Posterior vena cava (tissue), 2 donors: ENCODE measurements at regions not wholly inside any gene's neighbourhood (a gene's known extent, or its start where the extent isn't known, plus 50 kb on each side); places are given as distances from the start of the nearest gene placed in this dataset.
"Not testable (repeated sequence)": the region's sequence is repeated elsewhere in the genome, so short reads cannot be mapped to it uniquely, and the experiment has no call there.

Source experiments
- DNase-seq: peaks from one replicate; pipeline ENCODE4 v3.0.0-alpha.2; 2020; ENCODE audit warnings: low spot score
- intact Hi-C, 2 donors: fragments of 100-400 bp; cut with DNase I; formaldehyde crosslinking; loops; one replicate each; pipeline versions ENCODE4 v1.14.1 to v1.14.2; 2022 to 2023
- donor health status: DM: yes; HTN: yes; CAD: no.
- donor health status: DM: yes; HTN: yes; CAD: no.

DNA sequence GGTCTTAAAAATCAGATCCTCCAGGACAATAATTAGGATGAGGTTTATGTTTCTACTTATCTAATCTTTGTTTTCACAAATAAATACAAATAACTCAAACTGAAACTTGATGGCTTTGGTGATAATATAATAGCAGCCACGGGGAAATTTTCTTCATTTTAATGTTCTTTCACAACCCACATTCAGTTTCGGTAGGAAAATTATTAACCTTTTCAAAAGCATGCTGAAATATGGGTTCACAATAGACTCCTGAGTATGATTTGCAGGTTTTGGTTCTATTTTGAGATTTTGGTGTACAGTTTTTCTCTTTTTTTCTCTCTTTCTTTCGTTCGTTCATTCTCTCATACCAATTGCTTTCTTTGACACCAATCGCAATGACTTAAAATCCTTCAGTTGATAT, 233.9 kb upstream of the PLGLB2 start:
- DNase-seq, intact Hi-C loops: not testable (repeated sequence)

- DNase-seq, intact Hi-C loops: not testable (repeated sequence)
Measured at GRCh38 chr2:87514515-87514914, 233.4 kb upstream of the PLGLB2 start.

DNA sequence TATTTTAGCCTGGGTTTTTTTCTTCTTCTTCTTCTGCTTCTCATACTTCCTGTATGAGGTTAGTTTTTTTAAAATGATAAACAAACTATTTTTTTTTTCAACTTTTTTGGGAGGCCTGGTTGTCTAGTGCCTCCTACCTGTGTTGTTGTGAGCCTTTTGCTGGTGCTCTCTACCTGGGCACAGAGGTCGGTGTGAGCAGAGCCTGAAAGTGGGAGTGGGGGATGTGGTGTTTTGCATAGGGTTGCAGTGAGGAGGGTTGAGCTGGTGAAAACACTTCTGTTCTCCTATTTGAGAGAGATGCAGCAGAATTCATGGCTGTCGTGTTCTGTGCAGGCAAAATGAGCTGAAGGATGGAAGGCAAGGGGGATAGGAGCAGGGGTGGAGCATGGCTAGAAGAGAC, 232.7 kb upstream of the PLGLB2 start:
- intact Hi-C loops, DNase-seq: not testable (repeated sequence)

GRCh38 chr2:87515875-87516274, 232.0 kb upstream of the PLGLB2 start:
- DNase-seq, intact Hi-C loops: not testable (repeated sequence)

GRCh38 chr2:87516369-87516967, 231.4 kb upstream of the PLGLB2 start:
- intact Hi-C loops, DNase-seq: not testable (repeated sequence)

GRCh38 chr2:87517438-87517837, 230.4 kb upstream of the PLGLB2 start:
- intact Hi-C loops, DNase-seq: not testable (repeated sequence)

DNA sequence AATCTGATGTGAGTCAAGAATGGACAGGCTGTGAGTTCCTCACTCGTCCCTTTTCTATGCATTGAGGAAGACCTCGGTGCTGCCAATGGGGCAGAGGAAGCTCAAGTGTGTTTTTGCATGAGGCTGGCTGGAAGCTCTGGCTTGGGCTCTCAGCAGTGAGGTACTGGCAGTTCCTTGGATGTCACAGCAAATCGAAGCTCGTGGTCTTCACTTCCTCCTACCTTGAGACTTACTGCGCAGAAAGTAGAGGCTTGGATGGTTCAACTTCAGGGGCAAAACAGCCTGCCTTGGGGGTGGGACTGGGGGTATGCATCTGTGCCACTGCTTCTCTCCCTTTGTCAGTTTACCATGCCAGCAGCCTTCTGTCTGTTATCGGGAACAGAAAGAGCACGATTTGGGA, 229.8 kb upstream of the PLGLB2 start:
- intact Hi-C loops, DNase-seq: not testable (repeated sequence)

- intact Hi-C loops, DNase-seq: not testable (repeated sequence)
Measured at GRCh38 chr2:87518547-87518946, 229.3 kb upstream of the PLGLB2 start.

DNA sequence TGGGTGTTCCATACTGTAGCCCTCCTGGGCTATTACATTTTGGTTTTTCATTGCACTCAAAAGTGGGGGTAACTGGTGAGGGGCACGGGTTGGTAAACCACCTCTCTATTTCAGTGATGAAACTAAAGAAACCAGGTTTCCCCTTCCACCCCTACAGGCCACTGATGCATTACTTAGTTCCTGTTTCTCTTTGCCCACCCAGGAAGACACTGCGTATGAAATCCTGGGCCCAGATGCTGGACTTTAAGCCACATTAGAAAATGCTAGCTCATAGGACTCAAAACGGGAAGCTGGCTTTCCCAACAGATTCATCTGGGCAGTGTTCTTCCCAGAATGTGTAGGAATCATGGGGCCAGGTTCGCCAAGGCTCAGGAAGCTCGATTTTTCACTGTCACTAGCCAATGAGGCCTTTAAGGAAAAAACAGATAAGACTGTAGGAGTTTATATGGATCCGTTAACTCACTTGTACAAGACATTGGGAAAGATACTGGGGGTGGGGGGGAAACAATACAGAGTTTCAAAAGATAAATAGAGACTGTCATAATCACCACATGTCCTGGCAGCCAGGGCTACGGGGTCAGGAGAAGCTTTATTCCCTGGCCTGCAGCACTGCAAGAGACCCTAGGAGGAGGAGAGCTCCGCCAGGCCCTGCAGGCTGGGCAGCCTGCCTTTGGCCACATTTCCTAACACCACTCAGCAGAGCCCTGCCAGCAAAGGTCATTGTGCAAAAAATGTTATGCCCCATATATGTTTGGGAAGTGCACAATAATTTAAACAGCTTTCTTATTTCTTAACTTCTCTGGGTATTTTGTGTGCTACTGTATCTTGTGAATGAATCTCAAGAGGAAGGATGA, 228.5 kb upstream of the PLGLB2 start:
- DNase-seq, intact Hi-C loops: not testable (repeated sequence)

DNA sequence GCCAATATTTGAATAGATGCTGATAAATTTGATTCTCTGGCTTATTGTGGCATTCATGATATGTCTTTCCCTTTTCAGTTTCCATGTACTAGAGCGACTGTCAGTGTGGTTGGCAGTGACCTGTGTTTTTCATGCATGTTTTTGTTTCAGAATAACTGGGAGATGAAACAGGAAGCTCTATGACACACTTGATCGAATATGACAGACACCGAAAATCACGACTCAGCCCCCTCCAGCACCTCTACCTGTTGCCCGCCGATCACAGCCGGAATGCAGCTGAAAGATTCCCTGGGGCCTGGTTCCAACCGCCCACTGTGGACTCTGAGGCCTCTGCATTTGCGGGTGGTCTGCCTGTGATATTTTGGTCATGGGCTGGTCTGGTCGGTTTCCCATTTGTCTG, 226.8 kb upstream of the PLGLB2 start:
- intact Hi-C loops, DNase-seq: not testable (repeated sequence)

GRCh38 chr2:87521489-87521888, 226.4 kb upstream of the PLGLB2 start:
- DNase-seq, intact Hi-C loops: not testable (repeated sequence)

DNA sequence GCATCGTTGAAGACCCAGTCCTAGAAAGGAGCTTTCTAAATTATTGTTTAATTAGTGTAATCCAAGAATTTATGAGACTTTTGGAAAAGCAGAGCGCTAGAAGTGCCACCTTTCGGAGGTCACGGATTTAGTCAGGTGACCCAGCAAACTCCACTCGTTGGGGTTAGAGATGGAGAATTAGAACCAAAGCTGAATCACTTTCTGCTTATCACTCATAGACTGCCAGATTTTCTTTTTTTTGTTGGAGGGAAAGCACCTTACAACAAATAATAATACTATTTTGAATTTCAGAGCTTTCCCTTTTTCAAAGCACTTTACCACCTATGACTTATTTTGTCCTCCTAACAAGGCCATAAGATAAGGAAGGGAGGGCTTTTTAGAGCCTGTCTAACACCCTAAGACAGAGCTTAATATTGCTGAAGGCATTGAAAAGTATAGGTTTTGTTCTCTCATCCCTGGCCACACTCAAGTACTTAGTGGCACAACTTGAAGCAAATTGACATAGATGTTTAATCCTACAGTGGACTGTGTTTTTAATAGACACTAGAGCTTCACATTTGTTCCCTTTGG, 223.2 kb upstream of the PLGLB2 start:
- intact Hi-C loops, result not testable (repeated sequence)

DNA sequence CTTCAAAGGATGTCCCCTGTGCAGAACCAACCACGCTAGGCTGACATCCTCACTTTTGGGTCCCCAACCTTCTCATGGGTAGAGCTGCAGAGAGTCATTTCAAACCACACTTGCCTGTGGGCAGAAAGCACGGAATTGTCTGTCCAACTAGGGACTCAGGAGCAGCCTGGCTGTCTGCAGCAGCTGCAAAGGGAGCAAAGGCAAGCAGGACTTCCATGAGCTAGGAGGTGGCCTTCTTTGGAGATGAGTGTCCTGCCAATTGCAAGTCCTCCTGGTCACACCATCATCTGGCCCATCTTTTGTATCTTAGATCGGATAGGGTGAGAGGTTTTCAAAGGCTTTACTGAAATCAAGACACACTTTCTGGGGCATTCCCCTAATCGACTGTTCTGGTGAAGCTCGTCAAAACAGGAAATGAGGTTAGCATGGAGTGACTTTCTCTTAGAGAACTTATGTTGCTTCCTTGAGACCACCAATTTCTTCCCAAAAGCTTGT, 222.3 kb upstream of the PLGLB2 start:
- intact Hi-C loops, DNase-seq: not testable (repeated sequence)

More for the DNA sequence above, 223.2 kb upstream of the PLGLB2 start:
- DNase-seq, result not testable (repeated sequence)

DNA sequence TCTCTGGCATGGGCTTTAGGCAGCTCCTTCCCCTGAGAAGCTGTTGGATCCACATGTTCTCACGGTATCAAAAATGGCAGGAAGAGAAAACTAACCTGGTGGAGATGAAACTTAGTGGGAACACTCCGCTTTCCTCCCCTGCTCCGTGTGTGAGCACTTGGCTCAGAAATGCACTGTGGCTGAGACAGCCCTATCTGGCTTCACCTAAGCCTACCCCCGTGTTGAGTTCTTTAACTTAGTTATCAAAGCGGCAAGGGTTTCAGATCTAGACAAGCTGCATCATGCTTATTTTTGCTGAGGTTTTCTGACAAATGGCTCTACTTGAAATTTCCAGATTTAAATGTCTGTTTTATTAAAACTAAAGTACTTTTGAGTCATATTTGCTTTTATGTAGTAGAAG, 221.6 kb upstream of the PLGLB2 start:
- DNase-seq, intact Hi-C loops: not testable (repeated sequence)

GRCh38 chr2:87531968-87532715, 215.7 kb upstream of the PLGLB2 start:
- intact Hi-C loops, result not testable (repeated sequence)

DNA sequence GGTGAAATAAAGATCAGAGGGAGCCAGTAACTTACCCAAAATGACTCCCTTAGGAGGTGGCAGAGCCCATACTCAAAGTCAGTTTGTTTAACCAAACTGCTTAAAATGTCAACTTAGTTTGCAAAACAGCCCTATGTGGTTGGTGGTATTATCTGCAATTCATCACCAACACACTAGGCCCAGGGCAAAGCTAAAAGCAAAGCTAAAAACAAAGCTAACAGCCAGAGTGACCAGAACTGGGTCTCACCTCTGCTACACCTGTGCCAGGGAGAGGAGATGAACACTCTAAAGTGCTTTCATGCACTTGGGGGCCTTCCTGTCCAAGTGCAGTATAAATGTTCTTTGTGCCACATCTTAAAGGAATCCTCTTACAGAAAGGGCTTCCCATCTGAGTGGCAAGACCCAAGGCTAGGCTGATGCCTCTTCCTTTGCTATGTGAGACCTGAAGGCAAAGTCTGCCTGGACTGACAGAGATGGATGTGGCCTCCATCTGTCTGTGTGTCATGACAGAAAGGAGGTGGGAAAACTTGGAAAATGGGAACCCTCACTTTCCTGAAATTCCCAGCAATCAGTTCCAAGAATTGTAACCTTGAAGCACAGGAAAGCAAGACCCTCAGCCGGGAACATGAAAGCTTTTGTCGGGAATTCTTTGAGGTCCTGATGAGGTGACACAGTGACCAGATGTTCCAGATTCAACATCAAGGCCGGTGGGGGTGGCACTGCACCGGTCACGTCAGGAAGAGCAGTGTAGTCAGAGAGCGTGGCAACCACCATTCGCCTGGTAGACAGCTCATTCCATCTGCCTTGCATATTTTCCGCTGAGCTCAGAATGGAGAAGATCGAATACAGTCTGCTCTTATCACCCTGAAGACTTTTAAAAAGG, 214.3 kb upstream of the PLGLB2 start:
- DNase-seq, intact Hi-C loops: not testable (repeated sequence)

More at GRCh38 chr2:87531968-87532715, 215.7 kb upstream of the PLGLB2 start:
- not testable (repeated sequence) for DNase-seq

DNA sequence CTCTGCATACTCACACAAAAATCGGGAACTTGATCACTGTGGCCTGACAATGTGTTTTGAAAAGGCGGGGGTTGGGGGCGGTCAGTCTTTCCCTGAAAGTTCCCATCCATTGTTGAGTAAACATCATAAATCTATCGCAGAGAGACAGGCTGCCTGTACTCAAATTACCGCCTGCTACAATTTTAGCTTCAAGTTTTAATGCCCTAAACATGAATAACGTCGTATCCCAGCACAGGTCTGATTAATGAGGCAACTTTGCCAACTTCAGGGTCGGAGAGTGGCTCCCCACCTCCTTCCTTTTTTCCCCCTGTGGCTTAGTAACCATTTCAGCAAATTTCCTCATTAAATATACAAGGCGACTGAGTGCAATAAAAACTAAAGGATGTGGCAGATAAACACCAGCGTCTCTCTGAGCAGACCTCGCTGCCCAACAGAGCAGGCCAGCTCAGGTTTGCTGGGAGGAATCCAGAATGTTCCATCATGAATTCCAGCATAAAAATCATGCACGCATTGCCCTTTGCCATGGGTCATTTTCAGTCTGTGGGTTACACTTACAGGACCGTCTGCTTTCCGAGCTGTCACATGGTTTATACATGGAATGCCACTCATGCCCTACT, 213.5 kb upstream of the PLGLB2 start:
- DNase-seq, intact Hi-C loops: not testable (repeated sequence)

GRCh38 chr2:87536427-87536826, 211.5 kb upstream of the PLGLB2 start:
- intact Hi-C loops, DNase-seq: not testable (repeated sequence)
